Stimulated activated CD4-positive, alpha-beta T cell treated with anti-CD3 and anti-CD28 coated beads, Interleukin-12 subunit alpha, Interleukin-12 subunit beta, amount 100 ng/mL, for 4 hours (primary cell): ENCODE measurements at regions not wholly inside any gene's neighbourhood (a gene's known extent, or its start where the extent isn't known, plus 50 kb on each side); places are given as distances from the start of the nearest gene placed in this dataset.

ENCODE experiments used
- DNase-seq: peaks from one replicate; pipeline ENCODE4 v3.0.0-alpha.2; 2020

DNA sequence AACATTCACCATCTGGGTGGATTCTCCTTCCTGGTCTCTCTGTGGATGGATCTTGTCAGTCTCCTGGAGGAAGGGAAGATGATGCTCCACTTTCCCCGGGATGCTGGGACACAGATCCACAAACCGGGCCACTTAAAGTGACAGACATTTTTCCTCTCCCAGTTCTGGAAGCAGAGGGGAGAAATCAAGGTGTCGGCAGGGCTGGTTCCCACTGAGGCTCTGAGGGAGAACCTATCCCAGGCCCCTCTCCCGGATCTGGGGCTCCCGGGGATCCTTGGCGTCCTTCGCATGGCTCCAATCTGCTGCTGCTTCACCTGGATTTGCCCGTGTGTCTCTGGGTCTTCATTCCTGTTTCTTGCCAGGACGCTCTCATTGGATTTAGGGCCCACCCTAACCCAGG lies 263.1 kb upstream of the TNRC6C start:
- no peak for DNase-seq

DNA sequence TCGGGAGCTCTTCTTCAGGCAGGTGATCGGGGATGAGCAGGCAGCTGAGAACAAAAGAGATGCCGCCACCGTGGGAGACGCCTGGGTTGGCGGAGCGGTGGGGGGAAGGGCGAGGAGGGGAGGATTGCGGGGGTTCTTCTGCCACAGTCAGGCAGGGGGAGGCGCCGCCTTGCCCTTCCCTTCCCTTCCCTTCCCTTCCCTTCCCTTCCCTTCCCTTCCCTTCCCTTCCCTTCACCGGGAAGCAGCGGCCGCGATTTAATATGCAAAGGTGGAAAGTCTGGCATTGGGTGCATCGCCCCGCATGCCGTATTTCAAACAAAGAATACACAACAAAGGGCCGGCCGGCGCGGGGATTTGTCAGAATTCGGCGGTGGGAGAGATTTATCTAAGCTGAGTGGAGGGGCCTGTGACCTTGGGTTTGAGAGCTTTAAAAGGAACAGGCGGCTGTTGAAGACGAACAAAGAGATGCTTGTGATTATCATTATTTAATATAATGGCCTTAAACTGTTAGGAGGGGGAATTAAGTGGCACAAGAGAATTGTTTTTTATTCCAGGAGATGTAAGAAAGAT lies 262.3 kb upstream of the TNRC6C start:
- DNase-seq = no peak

DNA sequence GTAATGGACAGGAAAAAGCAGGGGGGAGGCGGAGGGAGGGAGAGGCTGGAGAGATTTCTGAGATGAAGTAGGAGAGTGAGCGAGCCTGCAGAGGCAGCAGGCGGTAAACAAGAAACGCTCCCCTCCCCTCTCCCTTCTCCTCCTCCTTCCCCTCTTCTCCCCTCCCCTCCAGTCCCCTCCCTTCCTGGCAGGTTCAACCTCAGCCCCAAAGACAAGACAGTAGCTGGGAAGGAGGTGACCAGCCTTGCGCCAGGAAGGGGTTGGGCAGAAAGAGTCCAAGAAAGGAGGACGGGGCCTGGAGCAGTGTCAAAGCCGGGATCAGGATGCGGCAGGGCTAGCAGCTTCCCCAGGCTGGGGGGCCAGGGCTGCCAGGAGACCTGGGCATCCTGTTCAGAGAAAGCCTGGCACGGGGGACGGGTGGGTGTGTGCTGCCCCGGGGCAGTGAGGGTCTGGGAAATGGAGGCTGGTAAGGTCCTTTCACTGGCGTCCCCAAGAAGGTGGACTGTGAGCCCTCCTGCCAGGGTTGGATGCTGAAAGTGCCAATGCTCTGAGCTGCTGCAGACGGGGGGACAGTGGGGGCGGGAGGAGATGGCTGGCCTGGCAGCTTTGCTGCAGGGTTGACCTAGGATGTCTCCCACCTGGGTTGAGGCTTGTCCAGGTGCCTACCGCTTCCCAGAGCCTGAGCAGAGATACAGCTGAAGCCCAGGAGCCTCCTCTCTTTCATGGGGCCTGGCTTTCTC lies 261.6 kb upstream of the TNRC6C start:
- DNase-seq = no peak

DNA sequence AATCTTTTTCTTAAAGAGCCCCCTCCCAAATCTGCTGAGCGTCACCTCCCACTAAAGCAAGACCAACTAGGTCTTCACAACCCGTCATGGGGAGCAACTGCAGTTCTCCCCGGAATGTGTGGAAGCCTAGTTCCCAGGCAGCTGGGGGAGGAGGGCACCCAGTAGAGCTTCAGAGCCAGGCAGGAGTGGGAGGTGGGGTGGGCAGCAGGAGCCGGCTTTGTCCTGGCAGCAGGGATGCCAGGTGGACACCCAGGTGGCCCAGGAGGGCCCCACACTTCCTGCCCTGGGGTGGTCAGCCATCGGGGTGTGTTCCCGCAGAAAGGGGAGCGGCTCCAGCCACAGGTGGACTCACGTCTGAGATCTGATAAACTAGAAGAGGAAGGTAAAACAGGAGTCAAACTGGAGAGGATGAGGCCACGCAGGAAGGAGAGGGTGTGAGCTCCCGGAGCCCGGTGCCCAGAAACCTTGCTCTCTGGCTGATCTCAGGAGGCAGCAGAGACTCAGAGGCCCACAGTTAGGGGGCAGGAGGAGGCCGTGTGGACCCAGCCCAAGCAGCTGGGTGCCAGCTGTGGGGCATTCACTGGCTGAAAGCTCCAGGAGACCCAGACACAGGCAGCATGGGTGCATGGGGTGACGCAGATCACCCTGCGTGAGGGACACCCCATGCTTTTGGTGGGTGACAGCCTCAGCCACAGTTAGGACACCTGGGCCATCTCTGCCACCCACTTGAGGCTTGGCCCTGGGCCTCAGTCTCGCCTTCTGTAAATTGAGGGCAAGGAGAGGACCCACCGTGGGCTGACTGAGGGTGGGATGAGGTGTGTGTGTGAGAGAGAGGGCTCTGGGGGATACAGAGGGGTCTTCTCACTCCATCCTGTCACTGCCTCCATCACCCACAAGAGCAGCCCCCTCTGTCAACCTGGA lies 260.8 kb upstream of the TNRC6C start:
- no peak for DNase-seq

DNA sequence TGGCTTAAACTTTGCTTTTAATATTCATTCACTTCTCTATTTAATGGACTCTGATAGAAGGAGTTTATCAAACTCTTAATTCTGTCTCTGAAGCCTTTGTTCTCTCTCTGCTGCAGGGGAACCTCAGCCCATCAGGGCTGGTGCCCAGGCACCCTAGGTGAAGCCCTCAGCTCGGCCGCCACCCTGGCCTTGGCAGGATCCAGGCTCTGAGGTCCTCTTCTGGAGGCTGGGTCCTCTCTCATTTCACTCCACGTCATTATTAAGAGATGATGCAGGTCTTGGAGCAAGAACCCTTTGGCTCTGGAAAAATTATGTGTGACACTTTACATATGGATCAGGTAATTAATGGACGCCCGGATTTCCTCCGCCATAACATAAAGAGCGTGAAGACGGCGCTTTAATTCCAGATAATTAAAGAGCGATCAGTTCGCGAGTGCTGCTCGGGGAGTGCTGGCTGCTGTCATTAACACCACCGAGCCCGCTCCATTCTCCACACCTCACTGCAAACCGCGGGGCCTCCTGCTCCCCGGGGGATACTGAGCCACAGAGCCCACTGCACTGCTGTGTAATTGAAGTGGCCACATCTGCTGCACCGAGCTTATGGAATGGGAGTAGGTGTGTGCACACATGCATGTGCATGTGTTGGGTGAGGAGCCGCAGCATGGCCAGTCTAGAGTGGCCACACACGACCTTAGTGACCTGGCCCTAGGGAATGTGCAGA lies 259.4 kb upstream of the TNRC6C start:
- DNase-seq = no peak

DNA sequence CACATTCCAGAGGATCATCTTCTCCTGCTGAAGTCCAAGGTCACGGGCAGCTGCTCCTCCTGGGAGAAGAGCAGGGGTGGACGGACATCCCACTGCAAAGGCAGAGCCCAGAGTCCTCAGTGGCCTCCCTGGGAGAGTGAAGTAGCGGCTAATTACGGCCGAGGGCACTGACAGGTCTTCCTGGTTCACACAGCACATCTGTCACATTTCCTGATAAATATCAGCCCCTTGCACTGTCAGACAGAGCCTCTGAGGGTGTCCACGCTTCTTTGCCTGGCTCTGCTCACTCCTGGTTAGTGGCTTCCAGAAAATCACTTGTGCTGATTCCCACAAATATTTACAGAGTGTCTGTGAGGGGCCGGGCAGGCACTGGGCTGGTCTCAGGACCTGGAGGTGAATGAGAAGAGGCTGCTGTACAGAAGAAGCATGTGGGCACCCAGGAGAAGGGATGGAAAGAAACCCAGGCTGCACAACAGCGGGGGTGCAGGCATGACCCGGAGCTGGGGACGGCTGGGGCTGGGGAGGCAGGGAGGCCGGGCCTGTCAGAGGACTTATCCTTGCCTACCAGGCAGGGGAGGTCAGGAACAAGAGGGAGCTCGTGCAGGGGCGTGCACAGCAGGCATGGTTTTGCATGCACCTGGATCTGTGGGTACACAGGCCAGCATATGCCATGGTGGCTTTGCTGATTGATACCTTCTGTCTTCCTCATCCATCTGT lies 258.2 kb upstream of the TNRC6C start:
- no peak for DNase-seq

DNA sequence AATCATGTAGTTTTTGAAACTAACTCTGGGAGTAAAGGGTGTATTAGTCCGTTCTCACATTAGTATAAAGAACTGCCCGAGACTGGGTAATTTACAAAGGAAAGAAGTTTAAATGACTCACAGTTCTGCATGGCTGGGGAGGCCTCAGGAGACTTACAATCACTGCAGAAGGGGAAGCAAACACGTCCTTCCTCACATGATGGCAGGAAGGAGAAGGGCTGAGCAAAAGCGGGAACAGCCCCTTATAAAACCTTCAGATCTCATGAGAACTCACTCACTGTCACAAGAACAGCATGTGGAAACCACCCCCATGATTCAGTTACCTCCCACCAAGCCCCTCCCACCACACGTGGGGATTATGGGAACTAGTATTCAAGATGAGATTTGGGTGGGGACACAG lies 256.5 kb upstream of the TNRC6C start:
- no peak for DNase-seq

DNA sequence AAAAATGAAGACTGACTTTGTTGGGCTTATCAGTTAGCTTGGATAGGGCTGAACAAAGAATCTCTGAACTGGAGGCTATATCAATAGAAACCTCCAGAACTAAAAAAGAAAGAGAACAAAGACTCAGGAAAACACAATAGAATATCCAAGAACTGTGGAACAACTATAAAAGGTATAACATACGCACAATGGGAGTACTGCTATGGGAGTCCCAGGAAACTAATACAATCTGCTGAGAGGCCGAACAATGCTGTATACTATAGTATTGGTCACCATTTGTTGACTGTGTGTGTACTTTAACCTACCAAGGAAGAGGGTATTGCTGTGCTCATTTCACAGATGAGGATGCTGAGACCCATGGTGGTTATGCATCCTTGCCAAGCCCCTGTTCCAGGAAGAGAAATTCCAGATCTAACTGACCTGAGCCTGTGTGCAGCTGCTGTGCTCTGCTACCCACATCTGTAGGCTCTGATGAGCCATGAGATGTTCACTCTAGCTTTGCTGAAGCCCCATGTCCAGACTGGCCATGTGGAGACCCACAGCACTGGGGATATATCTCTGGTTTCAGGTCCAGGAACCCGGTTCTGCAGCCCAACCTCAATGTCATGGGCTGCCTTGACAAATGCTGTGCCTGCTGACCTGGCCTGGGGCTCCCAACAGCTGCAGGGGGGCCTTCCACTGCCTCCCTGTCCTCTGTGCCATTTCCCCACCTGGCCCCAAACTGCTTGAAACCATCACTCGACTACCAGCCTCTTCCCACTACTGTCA lies 254.3 kb upstream of the TNRC6C start:
- DNase-seq = no peak

DNA sequence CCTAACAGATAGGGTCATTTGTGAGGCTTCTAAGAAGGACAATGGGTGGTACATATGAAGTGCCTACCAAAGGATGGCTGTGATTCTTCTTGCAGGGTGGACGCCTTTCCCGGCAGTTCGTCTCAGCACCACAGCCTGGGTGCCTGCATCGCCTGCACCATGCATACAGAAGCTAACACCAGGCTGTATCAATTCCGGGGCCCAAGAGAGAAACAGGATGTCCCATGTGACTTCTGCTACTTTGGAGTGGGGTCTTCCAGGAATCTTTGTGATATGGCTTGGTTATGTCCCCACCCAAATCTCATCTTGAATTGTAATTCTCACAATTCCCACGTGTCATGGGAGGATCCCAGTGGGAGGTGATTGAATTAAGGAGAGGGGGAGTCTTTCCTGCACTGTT lies 251.6 kb upstream of the TNRC6C start:
- DNase-seq = no peak

DNA sequence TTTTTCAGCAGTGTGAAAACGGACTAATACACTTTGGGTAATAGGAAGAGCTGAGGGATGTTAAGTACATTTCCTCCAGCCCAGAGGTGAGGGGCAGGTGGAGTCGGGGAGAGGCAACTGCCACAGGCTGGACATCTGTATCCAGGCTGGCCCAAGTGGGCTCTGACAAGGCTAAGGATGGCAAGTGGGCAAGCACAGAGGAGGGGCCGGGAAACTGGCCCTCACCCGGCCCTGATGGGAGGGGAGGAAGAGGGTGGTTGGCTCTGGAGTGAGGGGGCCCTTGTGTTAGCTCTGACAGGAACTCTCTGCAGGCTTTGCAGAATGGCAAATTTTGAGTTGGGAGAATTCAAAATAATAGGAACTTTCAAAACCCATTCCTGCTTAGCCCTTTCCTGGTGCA lies 251.0 kb upstream of the TNRC6C start:
- DNase-seq = no peak

DNA sequence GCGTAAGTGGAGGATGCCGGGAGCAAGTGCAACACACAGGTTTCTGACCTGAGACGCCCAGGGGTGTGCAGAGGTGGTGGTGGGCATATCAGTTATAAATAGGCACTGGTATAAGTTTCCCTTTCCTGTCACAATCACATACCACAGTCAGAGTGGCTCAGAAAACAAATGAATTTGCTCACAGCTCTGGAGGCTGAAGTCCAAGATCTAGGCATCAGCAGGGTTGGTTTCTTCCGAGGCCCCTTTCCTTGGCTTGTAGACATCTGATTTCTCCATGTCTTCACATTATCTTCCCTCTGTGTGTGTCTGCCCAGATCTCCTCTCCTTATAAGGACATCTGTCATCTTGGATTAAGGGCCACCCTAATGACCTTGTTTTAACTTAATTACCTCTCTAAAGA lies 250.5 kb upstream of the TNRC6C start:
- no peak for DNase-seq

DNA sequence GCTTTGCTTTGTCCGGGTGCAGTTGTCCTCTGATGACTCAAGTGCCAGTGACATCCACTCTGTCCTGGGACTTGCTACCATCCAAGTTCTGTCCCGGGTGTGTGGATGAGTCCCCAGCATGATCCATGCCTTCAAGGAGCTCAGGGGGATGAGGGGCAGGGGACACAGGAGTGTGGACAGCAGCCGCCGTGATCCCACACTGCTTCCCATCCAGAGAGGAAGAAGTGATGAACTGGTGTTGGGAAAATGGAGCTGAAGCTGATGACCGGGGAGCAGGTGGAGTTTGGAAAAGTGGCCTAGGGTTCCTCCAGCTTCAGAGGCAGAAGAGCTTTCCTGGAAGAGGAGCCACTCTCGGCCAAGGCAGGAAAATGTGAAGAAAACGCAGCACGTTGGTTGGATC lies 249.6 kb upstream of the TNRC6C start:
- no peak for DNase-seq

DNA sequence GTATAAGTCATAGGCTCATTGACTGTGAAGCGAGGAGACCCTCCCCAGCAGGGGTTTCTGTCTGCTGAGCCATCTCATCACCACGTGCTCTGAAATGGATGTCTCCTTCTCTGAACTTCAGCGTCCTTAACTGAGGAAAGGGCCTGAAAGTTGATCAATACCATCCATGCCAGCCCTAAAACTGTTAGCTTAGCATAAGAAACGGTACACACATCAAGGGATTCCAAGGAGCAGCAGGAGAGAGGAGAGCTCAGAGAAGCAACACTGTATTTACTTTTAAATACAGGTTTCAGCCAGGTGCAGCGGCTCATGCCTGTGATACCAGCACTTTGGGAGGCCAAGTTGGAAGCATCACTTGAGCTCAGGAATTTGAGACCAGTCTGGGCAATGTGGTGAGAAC lies 248.9 kb upstream of the TNRC6C start:
- DNase-seq = no peak

DNA sequence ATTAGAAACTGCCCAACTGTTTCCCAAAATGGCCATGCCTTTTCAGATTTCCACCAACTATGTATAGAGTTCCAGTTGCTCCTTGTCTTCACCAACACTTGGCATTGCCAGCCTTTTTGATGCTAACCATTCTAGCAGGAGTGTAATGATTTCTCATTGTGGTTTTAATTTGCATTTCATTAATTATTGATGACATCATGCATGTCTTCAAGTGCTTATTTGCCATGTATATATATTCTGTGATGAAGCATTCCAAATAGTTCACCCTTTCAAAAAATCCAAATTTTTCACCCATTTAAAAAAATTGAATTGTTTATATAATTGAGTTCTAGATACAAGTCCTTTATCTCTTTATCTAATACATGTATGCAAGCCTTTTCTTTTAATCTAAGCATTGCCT lies 245.9 kb upstream of the TNRC6C start:
- no peak for DNase-seq

DNA sequence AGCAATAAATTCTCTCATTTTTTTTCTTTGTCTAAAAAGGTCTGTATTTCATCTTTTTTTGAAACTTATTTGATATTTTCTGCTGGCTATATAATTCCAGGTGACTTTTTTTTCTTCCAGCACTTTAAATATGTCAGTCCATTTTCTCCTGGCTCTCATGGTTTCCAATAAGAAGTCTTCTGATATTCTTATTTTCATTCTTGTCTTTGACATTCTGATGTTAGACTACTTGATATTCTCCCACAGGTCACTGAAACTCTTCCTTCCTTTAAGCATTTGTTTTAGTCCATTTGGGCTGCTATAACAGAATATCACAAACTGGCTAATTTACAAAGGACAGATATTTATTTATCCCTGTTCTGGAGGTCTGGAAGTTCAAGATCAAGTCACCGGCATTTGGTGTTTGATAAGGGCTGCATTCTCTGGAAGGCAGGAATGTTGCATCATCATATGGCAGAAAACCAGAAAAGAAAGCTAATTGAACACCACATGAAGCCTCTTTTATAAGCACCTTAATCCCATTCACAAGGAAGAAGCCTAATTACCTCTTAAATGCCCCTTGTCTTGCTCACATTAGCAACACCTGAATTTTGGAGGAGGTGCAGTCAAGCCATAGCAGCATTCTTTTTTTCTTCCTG lies 242.1 kb upstream of the TNRC6C start:
- DNase-seq = no peak

DNA sequence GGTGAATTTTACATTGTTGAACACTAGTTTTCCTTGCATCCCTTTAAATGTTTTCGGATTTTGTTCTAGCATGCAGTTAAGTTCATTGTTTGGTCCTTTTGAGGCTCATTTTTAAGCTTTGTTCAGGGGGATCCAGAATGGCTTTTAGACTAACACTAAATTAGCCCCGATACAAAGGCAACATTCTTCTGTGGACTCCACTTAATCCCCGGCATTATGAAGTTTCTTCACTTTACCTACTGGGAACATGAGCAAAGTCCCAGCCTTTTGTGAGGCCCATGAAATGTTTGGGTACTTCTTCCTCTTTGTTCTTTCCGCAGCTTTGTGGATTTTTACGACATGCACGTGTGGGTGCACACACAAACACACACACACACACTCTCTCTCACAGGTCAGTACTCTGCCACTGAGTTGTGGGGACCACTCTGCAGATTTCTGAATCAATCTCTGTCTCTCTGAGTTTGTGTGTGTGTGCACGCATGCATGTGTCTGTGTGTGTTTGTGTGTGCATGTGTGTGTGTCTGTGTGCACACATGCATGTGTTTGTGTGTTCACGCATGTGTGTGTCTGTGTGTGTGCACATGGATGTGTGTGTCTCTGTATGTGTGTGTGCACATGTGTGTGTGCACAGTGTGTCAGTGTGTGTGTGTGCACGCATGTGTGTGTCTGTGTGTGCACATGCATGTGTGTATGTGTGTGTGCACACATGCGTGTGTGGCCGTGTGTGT lies 240.4 kb upstream of the TNRC6C start:
- DNase-seq = no peak

DNA sequence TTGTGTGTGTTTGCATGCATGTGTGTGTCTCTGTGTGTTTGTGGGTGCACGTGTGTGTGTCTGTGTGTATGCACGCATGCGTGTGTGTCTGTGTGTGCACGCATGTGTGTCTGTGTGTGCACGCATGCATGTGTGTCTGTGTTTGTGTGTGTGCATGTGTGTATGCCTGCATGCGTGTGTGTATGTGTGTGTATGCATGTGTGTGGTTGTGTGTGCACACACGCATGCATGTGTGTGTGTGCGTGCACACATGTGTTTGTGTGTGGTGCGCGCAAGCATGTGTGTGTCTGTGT lies 239.9 kb upstream of the TNRC6C start:
- no peak for DNase-seq

DNA sequence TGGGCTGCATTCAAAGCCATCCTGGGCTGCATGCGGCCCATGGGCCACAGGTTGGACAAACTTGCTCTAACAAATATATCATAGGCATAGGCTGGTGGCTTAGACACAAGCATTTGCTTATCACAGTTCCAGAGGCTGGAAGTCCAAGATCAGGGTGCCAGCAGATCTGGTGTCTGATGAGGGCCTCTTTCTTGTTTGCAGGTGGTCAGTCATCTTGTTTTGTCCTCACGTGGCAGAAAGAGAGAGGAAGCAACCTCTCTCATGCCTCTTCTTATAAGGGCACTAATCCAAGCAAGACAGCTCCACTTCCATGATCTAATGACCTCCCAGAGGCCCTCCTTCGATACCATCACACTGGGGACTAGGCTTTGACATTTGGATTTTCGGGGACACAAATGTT lies 238.7 kb upstream of the TNRC6C start:
- no peak for DNase-seq

DNA sequence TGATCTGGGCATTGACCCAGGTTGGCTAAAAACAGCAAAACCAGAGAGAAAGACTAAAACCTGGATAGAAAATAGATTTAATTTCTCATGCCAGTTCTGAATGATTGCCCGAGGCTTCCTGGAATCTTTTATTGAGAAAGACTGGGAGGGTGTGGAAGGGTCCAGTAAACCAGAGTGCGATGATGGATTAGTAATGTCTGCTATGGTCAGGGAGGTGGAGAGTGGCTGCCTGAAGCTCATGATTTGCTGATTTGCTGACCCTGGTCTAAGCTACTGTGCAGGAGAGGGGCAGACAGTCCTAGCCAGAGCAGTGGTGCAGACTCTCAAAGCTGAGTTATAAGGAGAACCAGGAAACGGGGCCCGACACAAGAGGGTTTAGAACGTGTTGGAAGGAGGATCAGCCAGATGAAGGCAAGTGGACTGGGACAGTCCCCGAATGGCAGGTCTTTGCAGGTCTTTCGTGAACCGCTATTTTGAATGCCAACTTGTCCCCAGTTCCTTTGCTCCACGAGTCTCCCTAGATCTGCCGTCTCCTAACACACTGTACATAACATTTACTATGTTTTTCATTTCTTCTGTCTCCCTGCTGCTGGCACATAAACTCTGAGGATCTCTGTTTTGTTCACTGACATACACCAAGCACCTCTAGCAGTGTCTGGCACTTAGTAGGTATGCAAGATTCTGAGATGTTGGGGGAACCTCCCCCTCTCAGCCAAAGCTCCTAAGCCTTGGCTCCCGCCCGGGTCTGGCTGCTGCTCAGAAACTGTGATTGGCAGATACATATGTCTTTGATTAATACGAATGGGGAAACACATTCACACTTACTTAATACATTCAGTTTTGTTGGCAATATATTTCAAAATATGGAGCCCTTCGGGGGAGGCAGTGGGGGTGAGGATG lies 237.3 kb upstream of the TNRC6C start:
- no peak for DNase-seq

DNA sequence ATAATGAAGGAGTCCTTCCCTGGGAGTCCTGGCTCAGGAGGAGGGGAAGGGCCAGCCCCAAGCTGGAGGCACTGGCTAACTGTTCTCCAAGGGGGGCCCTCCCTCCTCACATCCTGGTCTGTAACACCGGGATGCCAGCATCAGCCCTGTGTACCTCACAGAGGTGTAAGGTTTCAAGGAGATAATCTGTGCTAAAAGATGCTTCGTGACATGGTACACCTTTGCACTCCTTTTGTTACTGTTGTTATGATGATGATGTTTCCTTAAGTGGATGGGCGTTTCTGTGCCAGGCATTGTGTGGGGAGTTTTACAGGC lies 236.7 kb upstream of the TNRC6C start:
- DNase-seq = no peak
